22Rv1 (cell line): ENCODE measurements at regions not wholly inside any gene's neighbourhood (a gene's known extent, or its start where the extent isn't known, plus 50 kb on each side); places are given as distances from the start of the nearest gene placed in this dataset.

Experiments
- CTCF ChIP-seq: fragments of 450-650 bp; IDR thresholded peaks from 2 replicates; pipeline ENCODE4 v1.5.1; 2017; ENCODE audit warnings: mild to moderate bottlenecking
- ZFX ChIP-seq: fragments of 450-650 bp; IDR thresholded peaks from 2 replicates; pipeline ENCODE4 v1.6.1; 2017; ENCODE audit warnings: antibody characterized with exemption, borderline replicate concordance

GRCh38 chr9:82404881-82405280, 416.3 kb downstream of the SPATA31D1 start:
- no peak for TF ChIP-seq CTCF
- no peak for TF ChIP-seq ZFX
